Adrenal gland (tissue), 9 donors: ENCODE measurements at regions not wholly inside any gene's neighbourhood (a gene's known extent, or its start where the extent isn't known, plus 50 kb on each side); places are given as distances from the start of the nearest gene placed in this dataset.

Experiments
- DNase-seq, 7 donors: peaks; one replicate each; pipeline ENCODE4 v3.0.0-alpha.2; 2019 to 2020
- H3K27ac ChIP-seq, 5 donors: fragments of 200-600 bp; sonication (generic) in 4 of 5; 1 replicate in 3 of 5; 2 replicates in 2 of 5; pipeline versions ENCODE4 v1.5.1 to v1.8.0; 2016 to 2020; ENCODE audit warnings: mild to moderate bottlenecking in 1 of 5
- H3K27me3 ChIP-seq: fragments of 200-600 bp; 2 replicates; pipeline ENCODE4 v1.8.0; 2021
- H3K36me3 ChIP-seq, 2 donors: fragments of 200-600 bp; replicated peaks in 1 of 2; 1 replicate in 1 of 2; 2 replicates in 1 of 2; pipeline versions ENCODE4 v1.5.1 to v1.8.0; 2018 to 2022
- H3K4me1 ChIP-seq, 2 donors: fragments of 200-600 bp; replicated peaks in 1 of 2; 1 replicate in 1 of 2; 2 replicates in 1 of 2; pipeline versions ENCODE4 v1.5.1 to v1.8.0; 2018 to 2021
- H3K4me3 ChIP-seq, 4 donors: fragments of 200-600 bp; sonication (generic) in 3 of 4; one replicate each; pipeline ENCODE4 v1.5.1; 2016 to 2018
- H3K9me3 ChIP-seq, 3 donors: fragments of 200-600 bp; sonication (generic) in 1 of 3; replicated peaks in 1 of 3; 1 replicate in 2 of 3; 2 replicates in 1 of 3; pipeline versions ENCODE4 v1.5.1 to v1.8.0; 2016 to 2021
- CTCF ChIP-seq, 6 experiments: fragments of 450-650 bp in 4 of 6; fragments of 200-600 bp in 2 of 6; sonication (generic) in 1 of 6; IDR thresholded peaks; 1 replicate in 5 of 6; 2 replicates in 1 of 6; pipeline versions ENCODE4 v1.5.1 to v1.8.0; 2016 to 2021; ENCODE audit warnings: antibody characterized with exemption in 6 of 6, mild to moderate bottlenecking in 2 of 6, moderate library complexity in 1 of 6
- POLR2A ChIP-seq, 2 donors: fragments of 450-650 bp; IDR thresholded peaks; one replicate each; pipeline ENCODE4 v1.6.1; 2017; ENCODE audit warnings: antibody characterized with exemption in 2 of 2, mild to moderate bottlenecking in 2 of 2, moderate library complexity in 1 of 2
- WGBS, 4 donors: extraction: QIAGEN DNeasy Blood & Tissue Kit in 2 of 4; methylation state at CpG; one replicate each; pipeline versions ENCODE4 v1.1.5 to v1.1.7; 2013 to 2017; 5-methylcytosine and 5-hydroxymethylcytosine counted together
- intact Hi-C, 2 donors: fragments of 100-400 bp; cut with DNase I; formaldehyde crosslinking; loops; one replicate each; pipeline versions ENCODE4 v1.14.1 to v1.15.0; 2022 to 2023
- donor health status: healthy with polysubstance abuse.
- donor health status: Bipolar disorder and iron deficiency.
- donor health status: DM: yes; HTN: yes; CAD: no.
- donor health status: DM: no; HTN: no; CAD: no.
- donor health status: DM: no; HTN: no; CAD: no.

- no peaks in the 10 kb centered on the region for H3K9me3 ChIP-seq
- peaks cover 7 to 12% of the 10 kb centered on the region in 2 donors for H3K4me1 ChIP-seq
- intact Hi-C loops: no loop called here
- 90 to 100% (median 94%) methylated on average over 1 of the region's 1 CpG for WGBS, 4 donors
- no peak overlapping the region for H3K27ac ChIP-seq
- TF ChIP-seq POLR2A (IDR thresholded peaks at IDR 0.05) (no peak), CTCF (IDR thresholded peaks at IDR 0.05) (no peak)
- H3K27me3 ChIP-seq: no peaks in the 10 kb centered on the region
- no peaks in the 10 kb centered on the region for H3K36me3 ChIP-seq
- DNase-seq: no peak
- no peak overlapping the region for H3K4me3 ChIP-seq
Measured at GRCh38 chr1:232566093-232566492, 63.8 kb downstream of the SIPA1L2 start.

- Histone ChIP-seq H3K4me1 (no peaks in the 10 kb centered on the region), H3K36me3 (no peaks in the 10 kb centered on the region), H3K4me3 (no peak overlapping the region), H3K27me3 (no peaks in the 10 kb centered on the region), H3K27ac (no peak overlapping the region), H3K9me3 (no peaks in the 10 kb centered on the region)
- no peak for TF ChIP-seq CTCF (IDR thresholded peaks at IDR 0.05)
- no peak for TF ChIP-seq POLR2A (IDR thresholded peaks at IDR 0.05)
- DNase-seq: no peak
- WGBS, 4 donors: 92 to 98% (median 95%) methylated on average over 3 of the region's 3 CpGs
- intact Hi-C loops: no loop called here
Measured at GRCh38 chr1:232562855-232563510, 67.0 kb downstream of the SIPA1L2 start.

DNA sequence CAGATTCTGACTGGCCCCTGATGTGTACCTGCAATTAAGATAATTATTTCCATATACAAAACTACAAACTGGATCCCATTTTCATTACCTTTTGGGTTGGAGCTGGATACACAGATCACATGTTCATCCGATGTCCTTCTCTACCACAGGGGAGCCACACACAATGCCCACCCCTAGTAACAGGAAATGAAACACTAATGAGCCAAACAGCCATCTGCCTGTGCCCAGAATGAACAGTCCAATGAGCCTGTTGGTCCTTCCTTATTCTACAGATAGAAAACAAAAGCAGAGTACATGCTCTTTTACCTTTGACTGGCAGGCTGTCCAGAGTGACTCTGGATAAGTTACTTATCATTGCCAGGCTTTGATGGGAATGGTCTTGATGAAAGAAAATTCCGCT is 68.6 kb downstream of the SIPA1L2 start:
- intact Hi-C loops: no loop called here
- peaks cover 0 to 5% of the 10 kb centered on the region in 2 donors for H3K4me1 ChIP-seq
- 84 to 94% (median 89%) methylated on average over 2 of the region's 2 CpGs for WGBS, 4 donors

DNA sequence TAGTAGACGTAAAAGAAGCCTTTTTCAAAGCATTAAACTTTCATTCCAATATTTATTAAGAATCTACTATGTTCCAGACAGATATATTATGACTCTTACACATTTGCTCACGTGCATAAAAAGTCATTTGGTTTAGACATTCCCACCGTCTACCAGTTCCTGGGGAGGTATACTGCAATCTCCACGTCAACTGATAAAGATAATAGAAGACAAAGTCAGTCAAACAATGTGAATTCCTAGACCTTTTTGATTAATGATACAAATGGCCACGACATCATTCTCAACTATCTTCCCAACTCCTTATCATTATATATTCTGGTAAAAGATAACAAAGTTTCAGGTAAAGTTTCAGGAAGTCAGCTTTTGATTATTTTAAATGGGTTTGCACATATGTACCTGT is 69.0 kb downstream of the SIPA1L2 start:
- H3K4me3 ChIP-seq: no peak overlapping the region
- no peak for TF ChIP-seq POLR2A (IDR thresholded peaks at IDR 0.05)
- no peak for TF ChIP-seq CTCF (IDR thresholded peaks at IDR 0.05)
- DNase-seq: no peak
- intact Hi-C loops: no loop called here
- H3K4me1 ChIP-seq: peaks cover 0 to 5% of the 10 kb centered on the region in 2 donors
- no peaks in the 10 kb centered on the region for H3K27me3 ChIP-seq
- H3K9me3 ChIP-seq: no peaks in the 10 kb centered on the region
- no peaks in the 10 kb centered on the region for H3K36me3 ChIP-seq
- WGBS, 4 donors: 93 to 95% (median 94%) methylated on average over 5 of the region's 5 CpGs
- H3K27ac ChIP-seq: no peak overlapping the region

More for the DNA sequence above, 68.6 kb downstream of the SIPA1L2 start:
- no peaks in the 10 kb centered on the region for H3K27me3 ChIP-seq
- no peaks in the 10 kb centered on the region for H3K9me3 ChIP-seq
- no peaks in the 10 kb centered on the region for H3K36me3 ChIP-seq
- H3K27ac ChIP-seq: no peak overlapping the region
- no peak overlapping the region for H3K4me3 ChIP-seq
- no peak for DNase-seq
- no peak for TF ChIP-seq POLR2A (IDR thresholded peaks at IDR 0.05)
- TF ChIP-seq CTCF (IDR thresholded peaks at IDR 0.05): no peak
